GM23338 (cell line): ENCODE measurements at regions not wholly inside any gene's neighbourhood (a gene's known extent, or its start where the extent isn't known, plus 50 kb on each side); places are given as distances from the start of the nearest gene placed in this dataset.

Source experiments
- ATAC-seq: fragments of 200-7000 bp; cut with Tn5 transposase; 3 replicates; pipeline ENCODE4 v1.9.1; 2020
- DNase-seq: peaks from one replicate; pipeline ENCODE4 v3.0.0-alpha.2; 2015; ENCODE audit warnings: low spot score
- H2AFZ ChIP-seq: fragments of 200-600 bp; sonication (generic); 2 replicates; pipeline ENCODE4 v1.8.0; 2016; ENCODE audit warnings: antibody characterized with exemption, mild to moderate bottlenecking, moderate library complexity
- H3F3A ChIP-seq: fragments of 200-600 bp; sonication (generic); replicated peaks from 2 replicates; pipeline ENCODE4 v1.8.0; 2017; ENCODE audit warnings: antibody characterized with exemption, mixed run types, low read depth
- H3K27ac ChIP-seq: fragments of 200-600 bp; sonication (generic); 2 replicates; pipeline ENCODE4 v1.6.1; 2016; ENCODE audit warnings: low read depth
- H3K27me3 ChIP-seq: fragments of 200-600 bp; sonication (generic); 2 replicates; pipeline ENCODE4 v1.8.0; 2016; ENCODE audit warnings: mild to moderate bottlenecking, mixed run types, moderate library complexity; ENCODE audit not compliant: insufficient read depth
- H3K36me3 ChIP-seq: fragments of 200-600 bp; sonication (generic); 2 replicates; pipeline ENCODE4 v1.8.0; 2016; ENCODE audit warnings: mild to moderate bottlenecking; ENCODE audit not compliant: insufficient read depth
- H3K4me1 ChIP-seq: fragments of 200-600 bp; sonication (generic); 2 replicates; pipeline ENCODE4 v1.8.0; 2016; ENCODE audit warnings: mild to moderate bottlenecking, moderate library complexity; ENCODE audit not compliant: insufficient read depth
- H3K4me2 ChIP-seq: fragments of 200-600 bp; sonication (generic); 2 replicates; pipeline ENCODE4 v1.7.1; 2017; ENCODE audit warnings: mixed run types
- H3K4me3 ChIP-seq: fragments of 200-600 bp; sonication (generic); 2 replicates; pipeline ENCODE4 v1.6.1; 2016; ENCODE audit warnings: mixed run types
- H3K79me2 ChIP-seq: fragments of 200-600 bp; sonication (generic); replicated peaks from 2 replicates; pipeline ENCODE4 v1.8.0; 2017; ENCODE audit warnings: mild to moderate bottlenecking; ENCODE audit not compliant: insufficient read depth
- H3K9me2 ChIP-seq: fragments of 200-600 bp; sonication (generic); 2 replicates; pipeline ENCODE4 v1.8.0; 2017; ENCODE audit not compliant: insufficient read depth
- H4K20me1 ChIP-seq: fragments of 200-600 bp; sonication (generic); replicated peaks from 2 replicates; pipeline ENCODE4 v1.8.0; 2017; ENCODE audit warnings: mild to moderate bottlenecking; ENCODE audit not compliant: insufficient read depth
- H3K27ac Mint-ChIP-seq: 2 replicates; pipeline ENCODE4 v1.8.0; 2020; ENCODE audit warnings: inconsistent platforms, mild to moderate bottlenecking, moderate library complexity, mixed read lengths
- H3K27me3 Mint-ChIP-seq: 3 replicates; pipeline ENCODE4 v1.8.0; 2022; ENCODE audit warnings: low read depth, mild to moderate bottlenecking, moderate library complexity, mixed read lengths, inconsistent platforms; ENCODE audit not compliant: insufficient read depth, poor library complexity
- H3K36me3 Mint-ChIP-seq: 3 replicates; pipeline ENCODE4 v1.8.0; 2021; ENCODE audit warnings: low read depth, mild to moderate bottlenecking, inconsistent platforms, moderate library complexity, mixed read lengths
- H3K4me1 Mint-ChIP-seq: 3 replicates; pipeline ENCODE4 v1.8.0; 2020; ENCODE audit warnings: mild to moderate bottlenecking, inconsistent platforms, mixed read lengths
- H3K4me3 Mint-ChIP-seq: 3 replicates; pipeline ENCODE4 v1.8.0; 2021; ENCODE audit warnings: moderate library complexity, mild to moderate bottlenecking, inconsistent platforms, mixed read lengths
- H3K9me3 Mint-ChIP-seq: 3 replicates; pipeline ENCODE4 v1.8.0; 2020; ENCODE audit warnings: moderate library complexity, mild to moderate bottlenecking, inconsistent platforms, mixed read lengths
- CREB1 ChIP-seq: fragments of 250-450 bp; sonication (Bioruptor Pico); IDR thresholded peaks from 2 replicates; pipeline ENCODE4 v1.5.0; 2020; ENCODE audit warnings: low read depth, mild to moderate bottlenecking, moderate library complexity
- ETS1 ChIP-seq: IDR thresholded peaks from 2 replicates; pipeline ENCODE4 v1.6.1; 2016; ENCODE audit warnings: antibody characterized with exemption
- EZH2phosphoT487 ChIP-seq: fragments of 200-600 bp; sonication (generic); IDR thresholded peaks from one replicate; pipeline ENCODE4 v1.8.1; 2018; ENCODE audit warnings: antibody characterized with exemption; ENCODE audit not compliant: unreplicated experiment
- JUNB ChIP-seq: IDR thresholded peaks from one replicate; pipeline ENCODE4 v1.6.1; 2016; ENCODE audit warnings: antibody characterized with exemption; ENCODE audit not compliant: unreplicated experiment
- NANOG ChIP-seq: IDR thresholded peaks from 2 replicates; pipeline ENCODE4 v1.6.1; 2016; ENCODE audit warnings: antibody characterized with exemption, borderline replicate concordance
- POLR2AphosphoS5 ChIP-seq: IDR thresholded peaks from 2 replicates; pipeline ENCODE4 v1.6.1; 2016; ENCODE audit warnings: antibody characterized with exemption, low read depth
- ZNF114 ChIP-seq: fragments of 250-450 bp; sonication (Bioruptor Pico); IDR thresholded peaks from 2 replicates; pipeline ENCODE4 v1.5.0; 2020; ENCODE audit warnings: mild to moderate bottlenecking, moderate library complexity
- TF ChIP-seq, protein P1 (sequence below): IDR thresholded peaks from one replicate; pipeline ENCODE4 v1.6.1; 2018; ENCODE audit warnings: antibody characterized with exemption; ENCODE audit not compliant: unreplicated experiment
- TF ChIP-seq, protein P2 (sequence below): fragments of 250-450 bp; sonication (Bioruptor Pico); IDR thresholded peaks from 2 replicates; pipeline ENCODE4 v1.5.0; 2020; ENCODE audit warnings: mild to moderate bottlenecking, moderate library complexity

- H3K4me3 Mint-ChIP-seq: no peak overlapping the region
- Histone ChIP-seq H3F3A (no peaks in the 10 kb centered on the region), H3K36me3 (no peaks in the 10 kb centered on the region), H3K4me2 (no peak overlapping the region), H2AFZ (no peak overlapping the region), H4K20me1 (no peaks in the 10 kb centered on the region), H3K9me2 (no peaks in the 10 kb centered on the region), H3K79me2 (no peaks in the 10 kb centered on the region), H3K27ac (no peak overlapping the region), H3K4me3 (no peak overlapping the region), H3K27me3 (no peaks in the 10 kb centered on the region), H3K4me1 (peaks cover 12% of the 10 kb centered on the region; the same call in 1 of the 2 replicates)
- H3K27me3 Mint-ChIP-seq: no peaks in the 10 kb centered on the region
- TF ChIP-seq JUNB: no peak
- no peak overlapping the region for H3K27ac Mint-ChIP-seq
- H3K9me3 Mint-ChIP-seq: no peaks in the 10 kb centered on the region
- H3K36me3 Mint-ChIP-seq: no peaks in the 10 kb centered on the region
- no peak for ATAC-seq
- peaks cover 8% of the 10 kb centered on the region for H3K4me1 Mint-ChIP-seq
- no peak for DNase-seq
Measured at GRCh38 chr6:164195942-164196281, 781.4 kb downstream of the QKI start.

DNA sequence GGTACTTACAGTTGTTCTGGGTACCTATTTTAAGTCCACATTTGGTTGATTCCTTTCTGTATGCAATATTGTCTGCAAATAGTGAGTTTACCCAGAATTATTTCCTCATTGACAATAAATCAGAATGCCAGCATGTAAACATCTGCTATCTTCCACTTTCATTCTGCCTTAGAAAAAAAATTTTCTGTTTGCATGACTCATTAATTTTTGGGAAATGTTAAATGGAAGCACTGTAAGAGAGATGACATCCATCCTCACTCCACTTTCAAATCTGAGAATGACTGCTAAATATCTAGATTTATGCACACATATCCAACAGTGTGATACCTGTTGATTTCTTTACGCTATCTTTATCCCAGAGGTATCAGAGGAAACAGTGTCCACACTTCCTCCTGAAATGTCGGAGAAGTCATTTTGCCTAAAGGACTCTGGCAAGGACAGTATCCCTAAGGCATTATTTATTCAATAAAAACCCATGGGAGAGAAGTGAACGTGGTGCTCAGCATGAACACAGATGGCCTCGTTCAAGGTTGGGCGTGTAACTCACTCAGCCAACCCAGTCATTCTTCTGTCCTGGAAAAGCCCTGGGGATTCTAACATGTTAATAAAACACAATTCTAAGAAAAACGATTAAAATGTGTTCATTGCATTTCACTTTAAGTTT is 780.9 kb downstream of the QKI start:
- Histone ChIP-seq H4K20me1 (no peaks in the 10 kb centered on the region), H3K4me2 (no peak overlapping the region), H3K4me1 (peaks cover 12% of the 10 kb centered on the region; the same call in 1 of the 2 replicates), H3K27ac (no peak overlapping the region), H3K4me3 (no peak overlapping the region), H2AFZ (no peak overlapping the region), H3F3A (no peaks in the 10 kb centered on the region), H3K79me2 (no peaks in the 10 kb centered on the region), H3K27me3 (no peaks in the 10 kb centered on the region), H3K36me3 (no peaks in the 10 kb centered on the region), H3K9me2 (no peaks in the 10 kb centered on the region)
- Mint-ChIP-seq H3K36me3 (no peaks in the 10 kb centered on the region), H3K27me3 (no peaks in the 10 kb centered on the region), H3K9me3 (no peaks in the 10 kb centered on the region), H3K4me3 (no peak overlapping the region), H3K4me1 (peaks cover 8% of the 10 kb centered on the region), H3K27ac (no peak overlapping the region)
- TF ChIP-seq CREB1 (CRISPR knock-in tag) (no peak), POLR2AphosphoS5 (no peak), ZNF114 (CRISPR knock-in tag) (no peak), NANOG (no peak), JUNB (no peak), EZH2phosphoT487 (no peak), ETS1 (no peak)
- TF ChIP-seq, protein P1, sequence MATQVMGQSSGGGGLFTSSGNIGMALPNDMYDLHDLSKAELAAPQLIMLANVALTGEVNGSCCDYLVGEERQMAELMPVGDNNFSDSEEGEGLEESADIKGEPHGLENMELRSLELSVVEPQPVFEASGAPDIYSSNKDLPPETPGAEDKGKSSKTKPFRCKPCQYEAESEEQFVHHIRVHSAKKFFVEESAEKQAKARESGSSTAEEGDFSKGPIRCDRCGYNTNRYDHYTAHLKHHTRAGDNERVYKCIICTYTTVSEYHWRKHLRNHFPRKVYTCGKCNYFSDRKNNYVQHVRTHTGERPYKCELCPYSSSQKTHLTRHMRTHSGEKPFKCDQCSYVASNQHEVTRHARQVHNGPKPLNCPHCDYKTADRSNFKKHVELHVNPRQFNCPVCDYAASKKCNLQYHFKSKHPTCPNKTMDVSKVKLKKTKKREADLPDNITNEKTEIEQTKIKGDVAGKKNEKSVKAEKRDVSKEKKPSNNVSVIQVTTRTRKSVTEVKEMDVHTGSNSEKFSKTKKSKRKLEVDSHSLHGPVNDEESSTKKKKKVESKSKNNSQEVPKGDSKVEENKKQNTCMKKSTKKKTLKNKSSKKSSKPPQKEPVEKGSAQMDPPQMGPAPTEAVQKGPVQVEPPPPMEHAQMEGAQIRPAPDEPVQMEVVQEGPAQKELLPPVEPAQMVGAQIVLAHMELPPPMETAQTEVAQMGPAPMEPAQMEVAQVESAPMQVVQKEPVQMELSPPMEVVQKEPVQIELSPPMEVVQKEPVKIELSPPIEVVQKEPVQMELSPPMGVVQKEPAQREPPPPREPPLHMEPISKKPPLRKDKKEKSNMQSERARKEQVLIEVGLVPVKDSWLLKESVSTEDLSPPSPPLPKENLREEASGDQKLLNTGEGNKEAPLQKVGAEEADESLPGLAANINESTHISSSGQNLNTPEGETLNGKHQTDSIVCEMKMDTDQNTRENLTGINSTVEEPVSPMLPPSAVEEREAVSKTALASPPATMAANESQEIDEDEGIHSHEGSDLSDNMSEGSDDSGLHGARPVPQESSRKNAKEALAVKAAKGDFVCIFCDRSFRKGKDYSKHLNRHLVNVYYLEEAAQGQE: no peak
- TF ChIP-seq, protein P2, sequence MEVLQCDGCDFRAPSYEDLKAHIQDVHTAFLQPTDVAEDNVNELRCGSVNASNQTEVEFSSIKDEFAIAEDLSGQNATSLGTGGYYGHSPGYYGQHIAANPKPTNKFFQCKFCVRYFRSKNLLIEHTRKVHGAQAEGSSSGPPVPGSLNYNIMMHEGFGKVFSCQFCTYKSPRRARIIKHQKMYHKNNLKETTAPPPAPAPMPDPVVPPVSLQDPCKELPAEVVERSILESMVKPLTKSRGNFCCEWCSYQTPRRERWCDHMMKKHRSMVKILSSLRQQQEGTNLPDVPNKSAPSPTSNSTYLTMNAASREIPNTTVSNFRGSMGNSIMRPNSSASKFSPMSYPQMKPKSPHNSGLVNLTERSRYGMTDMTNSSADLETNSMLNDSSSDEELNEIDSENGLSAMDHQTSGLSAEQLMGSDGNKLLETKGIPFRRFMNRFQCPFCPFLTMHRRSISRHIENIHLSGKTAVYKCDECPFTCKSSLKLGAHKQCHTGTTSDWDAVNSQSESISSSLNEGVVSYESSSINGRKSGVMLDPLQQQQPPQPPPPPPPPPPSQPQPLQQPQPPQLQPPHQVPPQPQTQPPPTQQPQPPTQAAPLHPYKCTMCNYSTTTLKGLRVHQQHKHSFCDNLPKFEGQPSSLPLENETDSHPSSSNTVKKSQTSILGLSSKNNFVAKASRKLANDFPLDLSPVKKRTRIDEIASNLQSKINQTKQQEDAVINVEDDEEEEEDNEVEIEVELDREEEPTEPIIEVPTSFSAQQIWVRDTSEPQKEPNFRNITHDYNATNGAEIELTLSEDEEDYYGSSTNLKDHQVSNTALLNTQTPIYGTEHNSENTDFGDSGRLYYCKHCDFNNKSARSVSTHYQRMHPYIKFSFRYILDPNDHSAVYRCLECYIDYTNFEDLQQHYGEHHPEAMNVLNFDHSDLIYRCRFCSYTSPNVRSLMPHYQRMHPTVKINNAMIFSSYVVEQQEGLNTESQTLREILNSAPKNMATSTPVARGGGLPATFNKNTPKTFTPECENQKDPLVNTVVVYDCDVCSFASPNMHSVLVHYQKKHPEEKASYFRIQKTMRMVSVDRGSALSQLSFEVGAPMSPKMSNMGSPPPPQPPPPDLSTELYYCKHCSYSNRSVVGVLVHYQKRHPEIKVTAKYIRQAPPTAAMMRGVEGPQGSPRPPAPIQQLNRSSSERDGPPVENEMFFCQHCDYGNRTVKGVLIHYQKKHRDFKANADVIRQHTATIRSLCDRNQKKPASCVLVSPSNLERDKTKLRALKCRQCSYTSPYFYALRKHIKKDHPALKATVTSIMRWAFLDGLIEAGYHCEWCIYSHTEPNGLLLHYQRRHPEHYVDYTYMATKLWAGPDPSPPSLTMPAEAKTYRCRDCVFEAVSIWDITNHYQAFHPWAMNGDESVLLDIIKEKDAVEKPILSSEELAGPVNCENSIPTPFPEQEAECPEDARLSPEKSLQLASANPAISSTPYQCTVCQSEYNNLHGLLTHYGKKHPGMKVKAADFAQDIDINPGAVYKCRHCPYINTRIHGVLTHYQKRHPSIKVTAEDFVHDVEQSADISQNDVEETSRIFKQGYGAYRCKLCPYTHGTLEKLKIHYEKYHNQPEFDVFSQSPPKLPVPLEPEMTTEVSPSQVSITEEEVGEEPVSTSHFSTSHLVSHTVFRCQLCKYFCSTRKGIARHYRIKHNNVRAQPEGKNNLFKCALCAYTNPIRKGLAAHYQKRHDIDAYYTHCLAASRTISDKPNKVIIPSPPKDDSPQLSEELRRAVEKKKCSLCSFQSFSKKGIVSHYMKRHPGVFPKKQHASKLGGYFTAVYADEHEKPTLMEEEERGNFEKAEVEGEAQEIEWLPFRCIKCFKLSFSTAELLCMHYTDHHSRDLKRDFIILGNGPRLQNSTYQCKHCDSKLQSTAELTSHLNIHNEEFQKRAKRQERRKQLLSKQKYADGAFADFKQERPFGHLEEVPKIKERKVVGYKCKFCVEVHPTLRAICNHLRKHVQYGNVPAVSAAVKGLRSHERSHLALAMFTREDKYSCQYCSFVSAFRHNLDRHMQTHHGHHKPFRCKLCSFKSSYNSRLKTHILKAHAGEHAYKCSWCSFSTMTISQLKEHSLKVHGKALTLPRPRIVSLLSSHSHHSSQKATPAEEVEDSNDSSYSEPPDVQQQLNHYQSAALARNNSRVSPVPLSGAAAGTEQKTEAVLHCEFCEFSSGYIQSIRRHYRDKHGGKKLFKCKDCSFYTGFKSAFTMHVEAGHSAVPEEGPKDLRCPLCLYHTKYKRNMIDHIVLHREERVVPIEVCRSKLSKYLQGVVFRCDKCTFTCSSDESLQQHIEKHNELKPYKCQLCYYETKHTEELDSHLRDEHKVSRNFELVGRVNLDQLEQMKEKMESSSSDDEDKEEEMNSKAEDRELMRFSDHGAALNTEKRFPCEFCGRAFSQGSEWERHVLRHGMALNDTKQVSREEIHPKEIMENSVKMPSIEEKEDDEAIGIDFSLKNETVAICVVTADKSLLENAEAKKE (CRISPR knock-in tag): no peak
- DNase-seq (no peak), ATAC-seq (no peak)
